IPS-15b (cell line): ENCODE measurements at regions not wholly inside any gene's neighbourhood (a gene's known extent, or its start where the extent isn't known, plus 50 kb on each side); places are given as distances from the start of the nearest gene placed in this dataset.

Experiments used
- H3K27me3 ChIP-seq: one replicate; pipeline ENCODE4 v1.6.1; 2013; ENCODE audit warnings: low read length; ENCODE audit not compliant: control insufficient read depth, insufficient read depth
- H3K36me3 ChIP-seq: one replicate; pipeline ENCODE4 v1.6.1; 2013; ENCODE audit warnings: low read length; ENCODE audit not compliant: control insufficient read depth, insufficient read depth
- H3K4me1 ChIP-seq: one replicate; pipeline ENCODE4 v1.6.1; 2013; ENCODE audit warnings: mild to moderate bottlenecking, low read length; ENCODE audit not compliant: control insufficient read depth, insufficient read depth
- H3K4me3 ChIP-seq: one replicate; pipeline ENCODE4 v1.5.1; 2013; ENCODE audit warnings: low read depth, low read length
- H3K9ac ChIP-seq: one replicate; pipeline ENCODE4 v1.6.1; 2013; ENCODE audit warnings: low read depth, mild to moderate bottlenecking, low read length
- H3K9me3 ChIP-seq: one replicate; pipeline ENCODE4 v1.6.1; 2013; ENCODE audit warnings: mild to moderate bottlenecking, low read length; ENCODE audit not compliant: control insufficient read depth, insufficient read depth

GRCh38 chr4:181271116-181271640, 972.0 kb upstream of the TENM3 start:
- Histone ChIP-seq H3K36me3 (no peaks in the 10 kb centered on the region), H3K4me1 (no peaks in the 10 kb centered on the region), H3K27me3 (no peaks in the 10 kb centered on the region), H3K9me3 (no peaks in the 10 kb centered on the region), H3K4me3 (no peak overlapping the region), H3K9ac (no peak overlapping the region)

- Histone ChIP-seq H3K36me3 (no peaks in the 10 kb centered on the region), H3K9ac (no peak overlapping the region), H3K9me3 (no peaks in the 10 kb centered on the region), H3K4me3 (no peak overlapping the region), H3K27me3 (no peaks in the 10 kb centered on the region), H3K4me1 (no peaks in the 10 kb centered on the region)
These were observed 970.8 kb upstream of the TENM3 start for GRCh38 chr4:181272422-181272821.

GRCh38 chr4:181278941-181279340, 964.3 kb upstream of the TENM3 start:
- peaks cover 6% of the 10 kb centered on the region for H3K4me1 ChIP-seq
- no peaks in the 10 kb centered on the region for H3K36me3 ChIP-seq
- H3K9ac ChIP-seq = no peak overlapping the region
- no peaks in the 10 kb centered on the region for H3K9me3 ChIP-seq
- no peaks in the 10 kb centered on the region for H3K27me3 ChIP-seq
- H3K4me3 ChIP-seq = no peak overlapping the region

- no peaks in the 10 kb centered on the region for H3K36me3 ChIP-seq
- H3K27me3 ChIP-seq = no peaks in the 10 kb centered on the region
- no peaks in the 10 kb centered on the region for H3K9me3 ChIP-seq
- no peak overlapping the region for H3K4me3 ChIP-seq
- no peak overlapping the region for H3K9ac ChIP-seq
- H3K4me1 ChIP-seq = peaks cover 6% of the 10 kb centered on the region
These were observed 961.8 kb upstream of the TENM3 start for GRCh38 chr4:181281451-181281850.

GRCh38 chr4:181289198-181289597, 954.0 kb upstream of the TENM3 start:
- no peak overlapping the region for H3K9ac ChIP-seq
- H3K27me3 ChIP-seq = no peaks in the 10 kb centered on the region
- no peak overlapping the region for H3K4me3 ChIP-seq
- H3K4me1 ChIP-seq = peaks cover 7% of the 10 kb centered on the region
- H3K36me3 ChIP-seq = no peaks in the 10 kb centered on the region
- no peaks in the 10 kb centered on the region for H3K9me3 ChIP-seq

GRCh38 chr4:181291615-181292014, 951.6 kb upstream of the TENM3 start:
- Histone ChIP-seq H3K36me3 (no peaks in the 10 kb centered on the region), H3K4me1 (peaks cover 7% of the 10 kb centered on the region), H3K4me3 (no peak overlapping the region), H3K9ac (no peak overlapping the region), H3K9me3 (no peaks in the 10 kb centered on the region), H3K27me3 (no peaks in the 10 kb centered on the region)

- no peaks in the 10 kb centered on the region for H3K9me3 ChIP-seq
- H3K9ac ChIP-seq = no peak overlapping the region
- peaks cover 7% of the 10 kb centered on the region for H3K4me1 ChIP-seq
- H3K36me3 ChIP-seq = no peaks in the 10 kb centered on the region
- H3K4me3 ChIP-seq = no peak overlapping the region
- no peaks in the 10 kb centered on the region for H3K27me3 ChIP-seq
These were observed 950.2 kb upstream of the TENM3 start for GRCh38 chr4:181293014-181293413.

- peaks cover 7% of the 10 kb centered on the region for H3K4me1 ChIP-seq
- H3K4me3 ChIP-seq = no peak overlapping the region
- no peaks in the 10 kb centered on the region for H3K9me3 ChIP-seq
- no peaks in the 10 kb centered on the region for H3K27me3 ChIP-seq
- no peak overlapping the region for H3K9ac ChIP-seq
- no peaks in the 10 kb centered on the region for H3K36me3 ChIP-seq
These were observed 949.7 kb upstream of the TENM3 start for GRCh38 chr4:181293541-181293940.

GRCh38 chr4:181294421-181294820, 948.8 kb upstream of the TENM3 start:
- Histone ChIP-seq H3K4me1 (peaks cover 5% of the 10 kb centered on the region), H3K9me3 (no peaks in the 10 kb centered on the region), H3K4me3 (no peak overlapping the region), H3K36me3 (no peaks in the 10 kb centered on the region), H3K27me3 (no peaks in the 10 kb centered on the region), H3K9ac (no peak overlapping the region)

GRCh38 chr4:181301735-181302710, 941.2 kb upstream of the TENM3 start:
- Histone ChIP-seq H3K4me1 (peaks cover 3% of the 10 kb centered on the region), H3K9ac (peak overlapping the region; percentile 4), H3K9me3 (no peaks in the 10 kb centered on the region), H3K4me3 (no peak overlapping the region), H3K36me3 (no peaks in the 10 kb centered on the region), H3K27me3 (no peaks in the 10 kb centered on the region)

GRCh38 chr4:181307824-181308223, 935.4 kb upstream of the TENM3 start:
- H3K4me1 ChIP-seq = peaks cover 8% of the 10 kb centered on the region
- H3K27me3 ChIP-seq = no peaks in the 10 kb centered on the region
- H3K36me3 ChIP-seq = no peaks in the 10 kb centered on the region
- no peak overlapping the region for H3K4me3 ChIP-seq
- no peak overlapping the region for H3K9ac ChIP-seq
- H3K9me3 ChIP-seq = no peaks in the 10 kb centered on the region
